Gastrocnemius medialis (tissue), 4 donors: ENCODE measurements at regions not wholly inside any gene's neighbourhood (a gene's known extent, or its start where the extent isn't known, plus 50 kb on each side); places are given as distances from the start of the nearest gene placed in this dataset.

Source experiments
- POLR2A ChIP-seq, 2 donors: fragments of 450-650 bp; IDR thresholded peaks; one replicate each; pipeline ENCODE4 v1.6.1; 2017; ENCODE audit warnings: antibody characterized with exemption in 2 of 2, mild to moderate bottlenecking in 2 of 2, moderate library complexity in 2 of 2
- TF ChIP-seq, protein P1 (sequence below), 5 experiments: fragments of 450-650 bp in 3 of 5; fragments of 200-600 bp in 2 of 5; sonication (generic) in 2 of 5; IDR thresholded peaks in 4 of 5; conservative IDR thresholded peaks in 1 of 5; 1 replicate in 4 of 5; 2 replicates in 1 of 5; pipeline ENCODE4 v1.5.1; 2016 to 2019; ENCODE audit warnings: antibody characterized with exemption in 5 of 5, mild to moderate bottlenecking in 3 of 5, moderate library complexity in 3 of 5

DNA sequence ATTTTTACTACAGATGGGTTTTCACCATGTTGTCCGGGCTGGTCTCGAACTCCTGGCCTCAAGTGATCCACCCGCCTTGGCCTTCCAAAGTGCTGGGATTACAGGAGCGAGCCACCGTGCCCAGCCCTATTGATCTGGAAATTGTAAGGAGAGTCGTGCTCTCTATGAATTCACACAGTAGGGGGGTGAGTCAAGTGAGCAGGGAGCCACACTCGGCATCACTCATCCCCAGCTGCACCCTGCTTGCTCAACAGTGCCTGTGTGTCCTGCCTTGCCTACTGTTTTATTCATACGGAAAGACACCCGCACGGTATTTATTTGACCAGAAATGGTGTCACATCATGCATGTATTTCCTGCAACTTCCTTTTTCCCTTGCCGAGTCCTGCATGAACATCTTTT is 157.2 kb upstream of the FOXF1 start:
- TF ChIP-seq, protein P1, sequence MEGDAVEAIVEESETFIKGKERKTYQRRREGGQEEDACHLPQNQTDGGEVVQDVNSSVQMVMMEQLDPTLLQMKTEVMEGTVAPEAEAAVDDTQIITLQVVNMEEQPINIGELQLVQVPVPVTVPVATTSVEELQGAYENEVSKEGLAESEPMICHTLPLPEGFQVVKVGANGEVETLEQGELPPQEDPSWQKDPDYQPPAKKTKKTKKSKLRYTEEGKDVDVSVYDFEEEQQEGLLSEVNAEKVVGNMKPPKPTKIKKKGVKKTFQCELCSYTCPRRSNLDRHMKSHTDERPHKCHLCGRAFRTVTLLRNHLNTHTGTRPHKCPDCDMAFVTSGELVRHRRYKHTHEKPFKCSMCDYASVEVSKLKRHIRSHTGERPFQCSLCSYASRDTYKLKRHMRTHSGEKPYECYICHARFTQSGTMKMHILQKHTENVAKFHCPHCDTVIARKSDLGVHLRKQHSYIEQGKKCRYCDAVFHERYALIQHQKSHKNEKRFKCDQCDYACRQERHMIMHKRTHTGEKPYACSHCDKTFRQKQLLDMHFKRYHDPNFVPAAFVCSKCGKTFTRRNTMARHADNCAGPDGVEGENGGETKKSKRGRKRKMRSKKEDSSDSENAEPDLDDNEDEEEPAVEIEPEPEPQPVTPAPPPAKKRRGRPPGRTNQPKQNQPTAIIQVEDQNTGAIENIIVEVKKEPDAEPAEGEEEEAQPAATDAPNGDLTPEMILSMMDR (IDR thresholded peaks at IDR 0.05 in 4 of 5, conservative IDR thresholded peaks at IDR 0.05 in 1 of 5), result no peak
- TF ChIP-seq POLR2A (IDR thresholded peaks at IDR 0.05), result no peak
